Astrocyte of the cerebellum (primary cell): ENCODE measurements at regions not wholly inside any gene's neighbourhood (a gene's known extent, or its start where the extent isn't known, plus 50 kb on each side); places are given as distances from the start of the nearest gene placed in this dataset.

Experiments
- DNase-seq: peaks from one replicate; pipeline ENCODE4 v3.0.0-alpha.2; 2011; ENCODE audit warnings: low read depth
- H3K4me3 ChIP-seq: 2 replicates; pipeline ENCODE4 v1.5.1; 2011; ENCODE audit warnings: mild to moderate bottlenecking, low read depth, low read length, moderate library complexity
- in situ Hi-C: cut with HindIII; loops from 2 replicates; pipeline ENCODE4 v1.10.0; 2017; ENCODE audit warnings: low sequenced_read_pairs
- TF ChIP-seq, protein P1 (sequence below): IDR thresholded peaks from 2 replicates; pipeline ENCODE4 v1.5.1; 2012; ENCODE audit warnings: low read length, low read depth, moderate library complexity, mild to moderate bottlenecking; ENCODE audit errors: missing control alignments

GRCh38 chr13:83498481-83499190 is 383.6 kb downstream of the SLITRK1 start:
- TF ChIP-seq, protein P1, sequence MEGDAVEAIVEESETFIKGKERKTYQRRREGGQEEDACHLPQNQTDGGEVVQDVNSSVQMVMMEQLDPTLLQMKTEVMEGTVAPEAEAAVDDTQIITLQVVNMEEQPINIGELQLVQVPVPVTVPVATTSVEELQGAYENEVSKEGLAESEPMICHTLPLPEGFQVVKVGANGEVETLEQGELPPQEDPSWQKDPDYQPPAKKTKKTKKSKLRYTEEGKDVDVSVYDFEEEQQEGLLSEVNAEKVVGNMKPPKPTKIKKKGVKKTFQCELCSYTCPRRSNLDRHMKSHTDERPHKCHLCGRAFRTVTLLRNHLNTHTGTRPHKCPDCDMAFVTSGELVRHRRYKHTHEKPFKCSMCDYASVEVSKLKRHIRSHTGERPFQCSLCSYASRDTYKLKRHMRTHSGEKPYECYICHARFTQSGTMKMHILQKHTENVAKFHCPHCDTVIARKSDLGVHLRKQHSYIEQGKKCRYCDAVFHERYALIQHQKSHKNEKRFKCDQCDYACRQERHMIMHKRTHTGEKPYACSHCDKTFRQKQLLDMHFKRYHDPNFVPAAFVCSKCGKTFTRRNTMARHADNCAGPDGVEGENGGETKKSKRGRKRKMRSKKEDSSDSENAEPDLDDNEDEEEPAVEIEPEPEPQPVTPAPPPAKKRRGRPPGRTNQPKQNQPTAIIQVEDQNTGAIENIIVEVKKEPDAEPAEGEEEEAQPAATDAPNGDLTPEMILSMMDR, result no peak
- peak; percentile 34 for DNase-seq
- in situ Hi-C loops, result no loop called here
- H3K4me3 ChIP-seq, result no peak overlapping the region

DNA sequence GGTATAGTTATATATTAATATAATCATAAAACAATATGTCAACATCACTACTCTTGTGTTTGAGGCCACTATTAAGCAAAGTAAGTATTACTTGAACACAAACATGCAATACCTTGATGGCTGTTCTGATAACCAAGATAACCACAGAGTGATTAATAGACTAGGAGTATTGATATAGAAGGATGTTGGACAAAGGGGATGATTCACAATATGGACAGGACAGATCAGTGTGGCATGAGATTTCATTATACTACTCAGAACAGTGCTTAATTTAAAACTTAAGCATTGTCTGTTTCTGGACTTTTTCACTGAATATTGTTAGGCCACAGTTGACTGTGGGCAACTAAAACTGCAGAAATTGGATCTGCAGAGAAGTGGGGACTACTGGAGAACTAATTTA is 384.2 kb downstream of the SLITRK1 start:
- DNase-seq, result no peak
- no peak overlapping the region for H3K4me3 ChIP-seq
- in situ Hi-C loops, result no loop called here
- TF ChIP-seq, protein P1, result no peak

DNA sequence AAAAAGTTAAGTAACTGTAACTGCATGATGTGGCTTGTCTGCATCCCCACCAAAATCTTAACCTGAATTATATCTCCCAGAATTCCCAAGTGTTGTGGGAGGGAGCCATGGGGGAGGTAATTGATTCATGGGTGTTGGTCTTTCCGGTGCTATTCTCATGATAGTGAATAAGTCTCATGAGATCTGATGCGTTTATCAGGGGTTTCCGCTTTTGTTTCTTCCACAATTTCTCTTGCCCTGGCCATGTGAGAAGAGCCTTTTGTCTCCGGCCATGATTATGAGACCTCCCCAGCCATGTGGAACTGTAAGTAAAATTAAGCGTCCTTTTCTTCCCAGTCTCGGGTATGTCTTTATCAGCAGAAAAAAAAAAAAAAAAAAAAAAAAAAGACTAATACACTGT is 385.8 kb downstream of the SLITRK1 start:
- H3K4me3 ChIP-seq, result no peak overlapping the region
- in situ Hi-C loops, result no loop called here
- no peak for DNase-seq
- TF ChIP-seq, protein P1, result no peak

DNA sequence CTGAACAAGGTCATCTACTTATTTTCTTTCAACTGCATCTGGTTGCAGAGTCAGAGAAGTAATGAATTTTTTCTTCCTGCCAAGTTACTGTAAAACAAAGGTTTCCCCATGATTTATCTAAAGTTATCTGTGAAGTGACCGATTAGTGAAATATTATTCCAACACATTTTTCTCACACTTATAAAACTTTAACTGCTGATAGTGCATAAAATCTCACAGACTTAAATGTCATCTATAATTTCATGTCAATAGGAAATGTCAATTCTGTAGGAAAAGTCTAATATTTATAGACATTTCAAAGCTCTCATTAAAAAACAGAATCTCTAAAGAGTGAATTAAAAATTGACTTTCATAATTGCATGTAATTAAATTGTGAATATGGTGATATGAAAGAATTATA is 397.2 kb downstream of the SLITRK1 start:
- no peak overlapping the region for H3K4me3 ChIP-seq
- in situ Hi-C loops, result no loop called here
- DNase-seq, result no peak
- TF ChIP-seq, protein P1, result no peak

GRCh38 chr13:83471011-83471410 is 411.3 kb downstream of the SLITRK1 start:
- TF ChIP-seq, protein P1, result no peak
- in situ Hi-C loops, result no loop called here
- no peak overlapping the region for H3K4me3 ChIP-seq
- no peak for DNase-seq

GRCh38 chr13:83470133-83470797 is 412.0 kb downstream of the SLITRK1 start:
- H3K4me3 ChIP-seq, result no peak overlapping the region
- TF ChIP-seq, protein P1, result no peak
- DNase-seq, result no peak
- in situ Hi-C loops, result no loop called here
